GM18907 (cell line): ENCODE measurements at regions not wholly inside any gene's neighbourhood (a gene's known extent, or its start where the extent isn't known, plus 50 kb on each side); places are given as distances from the start of the nearest gene placed in this dataset.
"Not testable (repeated sequence)": the region's sequence is repeated elsewhere in the genome, so short reads cannot be mapped to it uniquely, and the experiment has no call there.

Experiments
- ATAC-seq: cut with Tn5 transposase; IDR thresholded peaks from one replicate; pipeline ENCODE4 v1.9.1; 2021; ENCODE audit warnings: mild to moderate bottlenecking, moderate library complexity; ENCODE audit not compliant: unreplicated experiment

GRCh38 chr11:26896719-26897118, 97.2 kb upstream of the FIBIN start:
- ATAC-seq, result no peak

DNA sequence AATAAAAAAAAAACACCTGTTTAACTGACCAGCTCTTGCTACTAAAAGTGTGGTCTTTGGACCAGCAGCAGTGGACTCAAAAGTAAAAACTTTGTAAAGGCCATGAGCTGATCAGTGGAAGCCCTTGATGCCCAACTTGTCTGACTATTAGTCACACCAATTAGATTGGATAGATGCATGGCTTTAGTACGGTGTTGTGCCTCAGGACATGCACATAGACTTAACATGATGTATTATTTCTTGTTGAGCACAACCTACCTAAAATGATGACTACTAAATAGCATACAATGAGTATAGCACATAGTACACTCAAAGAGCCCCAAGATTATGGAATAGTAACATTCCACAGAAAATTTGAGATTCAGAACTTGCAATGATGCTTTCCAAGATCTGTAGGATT, 95.1 kb upstream of the FIBIN start:
- no peak for ATAC-seq

DNA sequence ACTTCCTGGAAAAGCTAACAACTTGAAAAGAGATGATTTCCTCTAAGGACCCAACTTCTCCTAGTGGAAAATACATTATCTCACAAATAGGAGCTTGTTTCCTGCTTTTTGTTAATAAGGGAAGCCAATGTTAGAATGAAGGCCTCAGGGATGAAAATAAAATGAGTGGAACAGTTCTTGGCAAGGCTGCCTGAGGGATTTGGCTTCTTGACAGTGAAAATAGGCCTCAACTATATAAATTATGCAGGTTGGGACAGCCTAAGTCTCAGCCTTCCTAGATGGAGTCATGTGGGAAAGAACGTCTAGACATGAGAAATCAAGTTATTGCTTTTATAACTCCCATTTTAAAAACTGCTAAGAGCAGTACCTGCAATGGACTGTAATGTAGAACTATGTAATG, 92.8 kb upstream of the FIBIN start:
- ATAC-seq, result no peak

- ATAC-seq, result no peak
Observed at GRCh38 chr11:26904132-26904531, 89.8 kb upstream of the FIBIN start.

DNA sequence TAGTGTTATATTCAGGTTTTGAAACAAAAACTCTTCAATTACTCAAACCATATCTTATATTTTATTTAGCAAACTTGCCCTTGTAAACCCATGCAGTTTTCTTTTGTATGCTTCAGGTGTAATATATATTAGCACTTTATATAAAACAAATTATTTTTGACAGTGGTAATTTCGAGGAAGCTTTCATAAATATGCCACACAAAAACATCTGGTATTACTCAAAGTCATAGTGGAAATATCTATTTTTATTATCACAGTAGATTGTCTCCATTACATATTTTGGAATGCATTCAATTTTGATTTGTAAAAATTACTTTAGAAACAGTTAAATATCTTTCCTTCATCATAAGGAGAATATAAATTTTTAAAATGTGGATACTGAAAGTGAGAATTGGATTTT, 89.1 kb upstream of the FIBIN start:
- ATAC-seq, result no peak

- no peak for ATAC-seq
Observed at GRCh38 chr11:26905368-26905767, 88.5 kb upstream of the FIBIN start.

GRCh38 chr11:26909515-26909914, 84.4 kb upstream of the FIBIN start:
- ATAC-seq, result no peak

DNA sequence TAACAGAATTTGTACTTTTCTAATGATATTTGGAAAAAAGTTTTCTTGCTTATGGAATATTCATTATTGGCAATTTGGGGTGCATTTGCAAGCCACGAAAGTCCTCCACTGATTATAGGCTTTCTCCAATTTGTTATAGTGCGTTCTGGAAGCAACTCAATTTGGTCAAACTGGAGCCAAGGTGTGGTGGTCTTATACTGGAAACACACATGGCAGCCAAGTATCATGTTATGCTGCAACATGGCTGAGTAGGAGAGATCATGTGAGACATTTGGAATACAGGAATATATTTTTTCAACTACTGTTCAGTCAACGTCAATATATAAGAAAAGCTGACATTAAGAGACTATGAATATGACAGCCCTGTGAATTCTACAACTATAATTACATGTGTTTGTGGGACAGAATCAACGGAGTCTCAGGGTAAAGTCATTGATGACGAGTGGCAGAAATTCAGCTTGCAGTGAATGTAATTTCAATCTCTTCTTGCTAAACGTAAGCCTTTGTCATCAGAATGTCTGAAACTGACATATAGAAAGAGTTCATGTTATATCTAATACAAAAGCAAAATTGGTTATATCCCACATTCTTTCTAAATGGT, 83.8 kb upstream of the FIBIN start:
- no peak for ATAC-seq

- no peak for ATAC-seq
Observed at GRCh38 chr11:26914968-26915367, 78.9 kb upstream of the FIBIN start.

- ATAC-seq, result no peak
Observed at GRCh38 chr11:26916805-26917204, 77.1 kb upstream of the FIBIN start.

DNA sequence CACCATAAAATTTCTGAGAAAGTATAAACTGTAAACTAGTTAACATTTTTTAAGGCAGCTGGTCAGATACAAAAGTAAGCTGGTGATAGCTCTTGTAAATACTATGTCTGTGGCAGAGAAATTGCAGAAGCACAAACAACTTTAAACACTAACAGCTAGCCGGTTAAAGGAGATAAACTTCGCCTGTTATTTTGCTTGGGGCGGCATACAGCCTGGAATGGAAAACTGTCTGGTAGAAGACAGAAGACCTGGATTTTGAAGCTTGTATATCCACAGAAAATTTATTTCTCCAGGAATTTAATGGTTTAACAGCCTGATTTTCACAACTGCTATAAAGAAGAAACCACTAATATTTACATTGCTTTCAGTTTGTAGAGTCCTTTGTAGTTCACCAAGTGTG, 65.3 kb upstream of the FIBIN start:
- no peak for ATAC-seq

DNA sequence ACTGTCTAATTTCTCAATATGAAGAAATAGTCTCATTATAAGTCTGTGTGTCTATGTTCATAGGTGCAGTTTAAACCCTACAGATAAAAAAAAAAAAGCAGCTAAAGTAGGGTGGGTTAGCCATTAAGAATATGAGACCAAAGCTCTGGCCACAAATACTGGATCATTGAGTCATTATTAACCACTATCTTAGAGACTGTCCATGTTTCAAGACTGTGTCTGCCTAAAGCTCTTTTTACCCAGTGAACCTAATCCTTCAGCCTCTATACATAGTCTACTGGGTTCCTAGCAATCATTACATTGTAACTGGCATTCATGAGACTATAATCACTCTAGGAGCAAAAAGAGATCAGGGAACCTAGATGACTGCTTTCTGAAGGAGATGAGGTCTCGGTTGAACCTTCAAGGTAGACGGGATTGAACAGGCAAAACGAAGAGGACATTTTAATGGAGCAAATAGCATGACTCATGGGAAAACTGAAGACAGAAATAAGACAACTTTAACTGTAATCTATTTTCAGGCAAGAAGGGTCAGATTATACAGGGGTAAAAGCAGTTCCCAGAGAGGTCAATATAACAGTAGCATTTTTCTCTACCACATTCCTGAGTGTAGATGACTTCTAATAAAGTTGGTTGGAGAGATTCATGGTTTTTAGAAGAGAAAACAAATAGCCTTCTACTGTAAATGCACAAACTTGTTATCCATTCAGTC, 64.0 kb upstream of the FIBIN start:
- no peak for ATAC-seq

- no peak for ATAC-seq
Observed at GRCh38 chr11:26930518-26931247, 63.2 kb upstream of the FIBIN start.

GRCh38 chr11:26931248-26931631, 62.7 kb upstream of the FIBIN start:
- ATAC-seq, result no peak

DNA sequence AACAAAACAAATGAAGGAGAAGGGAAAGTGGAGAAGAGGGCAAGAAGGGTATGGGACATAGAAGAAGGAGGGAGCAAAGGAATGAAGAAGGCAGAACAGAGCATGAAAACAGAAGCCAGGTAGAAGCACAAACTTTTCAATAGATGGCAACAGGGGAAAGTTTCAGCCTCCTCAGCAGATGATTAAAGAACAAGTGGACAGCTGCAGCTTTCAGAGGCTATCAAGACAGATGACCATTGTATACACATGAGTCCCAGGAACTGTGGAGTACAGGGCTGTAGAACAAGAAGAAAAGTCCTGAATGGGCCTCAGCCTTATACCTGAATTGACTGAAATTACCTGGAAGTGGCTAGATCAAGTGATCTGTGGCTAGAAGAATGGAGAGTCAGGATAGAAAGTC, 62.0 kb upstream of the FIBIN start:
- ATAC-seq, result no peak

- ATAC-seq, result no peak
Observed at GRCh38 chr11:26936109-26936508, 57.8 kb upstream of the FIBIN start.

DNA sequence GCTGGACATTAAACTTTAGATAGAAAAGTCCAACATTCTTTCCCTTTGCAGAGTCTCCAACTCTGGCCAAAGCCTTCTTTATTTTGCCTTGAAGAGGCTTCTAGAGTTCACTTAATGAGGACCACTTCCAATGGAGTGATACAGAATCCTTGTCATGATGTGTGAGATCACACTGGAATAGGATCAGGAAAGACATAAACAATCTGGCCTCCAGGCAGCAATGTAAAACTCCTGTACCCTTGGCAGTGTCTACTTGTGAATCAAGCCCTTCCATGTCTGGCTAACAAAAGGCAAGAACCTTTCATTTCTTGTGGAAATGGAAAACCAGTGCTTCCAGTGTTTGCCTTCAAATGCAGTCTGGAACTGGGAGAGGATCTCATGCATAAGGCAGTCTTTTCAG, 56.5 kb upstream of the FIBIN start:
- no peak for ATAC-seq

GRCh38 chr11:26940501-26940900, 53.4 kb upstream of the FIBIN start:
- not testable (repeated sequence) for ATAC-seq

GRCh38 chr11:26942356-26942755, 51.6 kb upstream of the FIBIN start:
- no peak for ATAC-seq

- ATAC-seq, result no peak
Observed at GRCh38 chr11:26943636-26944035, 50.3 kb upstream of the FIBIN start.
